Activated T-cell treated with anti-CD3 and anti-CD28 coated beads for 48 hours (primary cell): ENCODE measurements at regions not wholly inside any gene's neighbourhood (a gene's known extent, or its start where the extent isn't known, plus 50 kb on each side); places are given as distances from the start of the nearest gene placed in this dataset.

Source experiments
- DNase-seq: peaks from one replicate; pipeline ENCODE4 v3.0.0-alpha.2; 2020; ENCODE audit warnings: low read depth

GRCh38 chr9:116045083-116045482, 108.5 kb upstream of the PAPPA start:
- no peak for DNase-seq

DNA sequence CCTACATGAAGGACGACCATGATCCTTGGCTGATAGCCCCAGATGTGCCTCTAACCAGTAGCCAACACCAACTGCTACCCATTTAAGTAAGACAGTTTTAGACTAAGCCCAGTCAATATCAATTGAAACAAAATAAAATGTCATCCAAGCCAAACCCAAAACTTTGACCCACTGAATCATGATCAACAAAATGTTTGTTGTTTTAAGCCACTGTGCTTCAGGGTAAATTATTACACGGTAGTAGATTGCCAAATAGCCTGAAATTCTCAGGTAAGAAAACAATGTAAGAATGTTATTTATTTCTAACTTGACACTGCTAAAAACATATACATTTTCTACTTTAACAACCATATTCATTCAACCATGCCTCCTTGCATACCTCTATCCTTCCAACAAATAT, 105.5 kb upstream of the PAPPA start:
- no peak for DNase-seq

- no peak for DNase-seq
Measured at GRCh38 chr9:116049456-116049855, 104.1 kb upstream of the PAPPA start.

DNA sequence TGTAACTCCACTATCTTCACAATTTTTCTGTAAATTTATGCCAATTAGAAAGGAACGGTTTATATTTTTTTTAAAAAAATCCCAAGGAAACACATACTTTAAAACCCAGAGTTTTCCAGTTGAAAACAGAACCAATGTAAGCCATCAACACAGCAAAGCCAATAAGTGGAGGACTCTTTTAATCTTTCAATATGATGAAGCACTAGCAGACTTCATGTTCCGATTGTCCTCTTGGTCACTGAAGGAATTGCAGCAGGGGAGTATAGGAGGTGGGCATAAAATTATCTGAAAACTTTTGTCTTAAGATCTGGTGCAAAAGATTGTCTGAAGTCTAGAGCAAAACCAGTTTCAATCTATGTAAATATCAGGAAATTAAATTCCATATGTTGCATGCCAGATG, 102.1 kb upstream of the PAPPA start:
- DNase-seq: no peak

GRCh38 chr9:116055536-116055935, 98.1 kb upstream of the PAPPA start:
- DNase-seq: no peak

DNA sequence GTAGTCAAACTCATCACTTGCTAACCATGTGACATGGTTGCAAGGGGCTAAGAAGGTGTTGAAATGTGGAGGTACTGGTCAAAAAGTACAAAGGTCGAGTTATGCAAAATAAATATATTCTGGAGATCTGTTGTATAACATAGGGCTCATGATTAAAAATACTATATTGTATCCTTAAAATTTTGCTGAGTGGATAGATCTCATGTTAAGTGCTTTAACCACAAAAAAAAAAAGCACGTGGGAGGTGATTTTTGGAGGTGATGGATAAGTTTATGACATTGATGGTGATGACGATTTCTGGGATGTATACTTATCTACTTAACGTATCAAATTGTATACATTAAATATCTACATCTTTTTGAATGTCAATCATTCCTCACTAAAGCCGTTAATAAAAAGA, 96.2 kb upstream of the PAPPA start:
- DNase-seq: no peak

- no peak for DNase-seq
Measured at GRCh38 chr9:116058421-116058820, 95.2 kb upstream of the PAPPA start.

GRCh38 chr9:116059466-116059865, 94.1 kb upstream of the PAPPA start:
- DNase-seq: no peak

GRCh38 chr9:116060631-116061030, 93.0 kb upstream of the PAPPA start:
- DNase-seq: no peak

DNA sequence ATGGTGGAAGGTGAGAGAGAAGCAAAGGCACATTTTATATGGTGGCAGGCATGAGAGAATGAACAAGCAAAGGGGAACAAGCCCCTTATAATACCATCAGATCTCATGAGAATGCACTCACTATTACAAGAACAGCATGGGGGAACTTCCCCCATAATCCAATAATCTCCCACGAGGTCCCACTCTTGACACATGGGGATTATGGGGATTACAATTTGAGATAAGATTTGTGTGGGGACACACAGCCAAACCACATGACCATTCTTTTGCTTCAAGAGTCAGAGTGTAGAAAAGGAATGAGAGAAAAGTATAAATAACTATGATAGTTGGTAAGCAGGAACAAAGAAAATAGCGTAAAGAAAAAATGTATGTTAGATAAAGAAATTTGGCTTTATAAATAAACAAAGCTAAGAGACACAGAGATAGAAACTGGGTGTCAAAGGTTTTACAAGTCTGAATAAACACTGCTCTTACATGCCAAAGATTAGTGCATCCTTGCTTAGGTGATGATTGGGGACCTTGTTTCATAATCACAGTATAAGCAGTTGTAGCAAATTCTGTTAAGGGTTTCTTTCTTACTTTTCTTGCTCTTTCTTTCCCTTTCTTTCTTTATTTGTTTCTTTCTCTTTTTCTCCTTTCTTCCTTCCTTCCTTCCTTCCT, 91.9 kb upstream of the PAPPA start:
- DNase-seq: no peak

GRCh38 chr9:116062206-116062550, 91.4 kb upstream of the PAPPA start:
- DNase-seq: no peak

DNA sequence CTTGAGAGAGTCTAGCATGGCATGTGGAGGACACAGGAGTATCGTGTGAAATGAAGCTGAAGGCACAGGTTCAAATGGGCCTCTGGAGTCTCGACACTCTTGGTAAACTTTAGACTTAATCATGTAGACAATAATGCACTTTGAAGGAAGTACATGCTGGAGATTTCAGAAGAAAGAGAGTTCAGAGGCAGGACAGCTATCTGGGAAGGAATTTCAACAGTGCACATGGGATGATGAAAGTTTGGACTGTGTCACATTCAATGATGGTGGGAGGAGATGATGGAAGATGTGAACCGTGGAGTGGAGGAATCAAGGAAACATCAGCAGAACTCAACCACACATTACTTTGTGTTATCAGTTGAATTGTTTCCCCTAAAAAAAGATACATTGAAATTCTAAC, 88.6 kb upstream of the PAPPA start:
- DNase-seq: no peak

DNA sequence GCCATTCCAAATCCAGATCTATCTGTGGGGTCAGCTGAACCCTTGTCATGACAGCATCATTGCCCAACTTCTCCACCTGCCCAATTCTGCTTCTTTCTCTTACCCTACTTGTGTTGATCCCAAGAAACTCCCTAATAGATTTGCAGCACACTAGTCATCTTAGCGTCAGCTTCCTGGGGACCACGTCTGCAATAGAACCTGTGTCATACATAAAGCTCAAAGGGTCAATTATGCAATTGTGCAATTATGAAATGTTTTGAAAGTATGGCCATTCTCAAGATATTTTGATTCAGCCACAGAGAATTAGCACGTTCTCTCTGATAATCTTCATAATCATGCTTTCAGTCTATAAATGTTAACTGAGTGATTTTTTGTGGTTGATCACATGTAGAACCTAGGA, 87.4 kb upstream of the PAPPA start:
- no peak for DNase-seq

GRCh38 chr9:116067566-116067965, 86.0 kb upstream of the PAPPA start:
- no peak for DNase-seq

DNA sequence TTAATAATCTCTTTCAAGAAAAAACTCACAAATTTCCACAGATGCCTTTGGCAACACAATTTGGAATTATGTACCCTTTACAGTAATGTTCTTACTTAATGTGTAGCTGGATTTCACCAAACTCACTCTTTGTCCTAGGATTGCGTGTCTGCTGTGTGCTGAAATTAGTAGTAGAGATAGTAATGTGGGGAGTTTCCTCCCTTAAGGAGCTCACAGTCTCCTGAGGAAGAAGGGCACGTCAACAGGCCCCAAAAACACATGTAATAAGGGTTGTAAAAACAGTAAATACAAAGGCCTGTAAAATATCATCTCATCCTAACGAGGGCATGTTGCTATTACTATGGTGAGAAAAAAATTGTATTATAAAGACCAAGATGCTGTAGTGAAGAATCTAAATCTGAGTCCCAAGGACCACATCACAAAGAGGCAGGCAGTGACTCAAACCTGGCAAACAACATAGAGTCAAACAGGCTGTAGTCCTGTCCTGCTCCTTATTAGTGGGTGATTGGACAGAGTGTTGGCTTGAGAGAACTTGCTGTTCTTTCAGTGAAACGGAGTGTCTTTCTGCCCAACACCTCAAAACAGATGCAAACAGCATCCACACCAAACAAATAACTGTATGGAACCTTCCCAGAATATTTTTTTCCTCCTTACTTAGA, 83.2 kb upstream of the PAPPA start:
- no peak for DNase-seq

DNA sequence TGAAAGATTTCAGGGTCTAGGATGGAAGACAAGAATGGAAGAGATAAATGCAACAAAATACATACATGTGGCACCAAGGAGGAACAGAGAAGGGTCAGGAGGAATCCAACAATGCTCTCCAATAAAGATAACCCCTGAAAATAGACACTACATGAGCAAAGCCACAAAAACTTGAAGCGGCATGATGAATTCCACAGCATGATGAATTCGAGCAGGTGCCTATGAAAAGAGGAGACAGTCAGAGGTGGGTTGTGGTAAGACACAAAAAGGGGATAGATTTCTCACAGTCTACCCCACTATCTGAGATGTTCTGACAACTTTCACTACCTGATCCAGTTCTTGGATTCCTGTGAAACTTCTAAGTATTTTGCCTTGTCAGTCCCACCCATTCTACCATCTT, 81.5 kb upstream of the PAPPA start:
- no peak for DNase-seq

- no peak for DNase-seq
Measured at GRCh38 chr9:116073826-116074225, 79.8 kb upstream of the PAPPA start.

DNA sequence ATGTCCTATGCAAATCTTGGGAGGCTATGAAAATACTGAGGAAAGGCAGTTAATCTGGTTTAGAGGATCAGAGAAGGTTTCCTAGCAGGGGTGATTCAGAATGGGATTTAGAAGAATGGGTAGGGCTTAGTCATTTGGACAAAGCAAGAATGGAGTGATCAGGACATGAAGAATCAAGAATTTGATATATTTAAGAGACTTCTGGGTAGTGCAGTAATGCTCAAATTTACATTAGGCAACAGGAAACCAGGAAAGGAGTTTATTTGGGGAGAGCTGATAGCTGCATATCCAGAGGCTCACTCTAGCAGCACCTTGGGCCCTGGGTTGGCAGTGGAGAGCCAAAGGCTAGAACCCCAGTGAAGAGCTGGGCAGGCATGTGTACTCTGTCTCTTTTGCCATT, 78.9 kb upstream of the PAPPA start:
- no peak for DNase-seq

DNA sequence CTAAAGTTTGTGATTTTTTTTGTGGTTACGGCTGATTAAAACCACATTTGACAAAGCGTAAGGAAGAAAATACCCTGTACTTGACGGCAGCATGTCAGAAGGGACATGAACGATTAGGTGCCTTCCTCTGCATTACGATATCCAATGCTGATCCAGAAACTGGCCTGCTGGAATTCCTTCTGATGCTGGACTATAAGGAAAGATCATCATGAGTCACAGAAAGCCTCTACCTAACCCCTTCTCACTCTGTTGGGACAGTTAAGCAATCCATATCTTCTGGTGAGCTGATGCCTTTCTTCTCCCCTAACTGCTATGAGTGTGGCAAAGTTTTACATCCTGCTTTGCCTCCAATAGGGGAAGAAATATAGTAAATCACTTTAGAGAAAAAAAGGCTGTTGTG, 78.4 kb upstream of the PAPPA start:
- no peak for DNase-seq

DNA sequence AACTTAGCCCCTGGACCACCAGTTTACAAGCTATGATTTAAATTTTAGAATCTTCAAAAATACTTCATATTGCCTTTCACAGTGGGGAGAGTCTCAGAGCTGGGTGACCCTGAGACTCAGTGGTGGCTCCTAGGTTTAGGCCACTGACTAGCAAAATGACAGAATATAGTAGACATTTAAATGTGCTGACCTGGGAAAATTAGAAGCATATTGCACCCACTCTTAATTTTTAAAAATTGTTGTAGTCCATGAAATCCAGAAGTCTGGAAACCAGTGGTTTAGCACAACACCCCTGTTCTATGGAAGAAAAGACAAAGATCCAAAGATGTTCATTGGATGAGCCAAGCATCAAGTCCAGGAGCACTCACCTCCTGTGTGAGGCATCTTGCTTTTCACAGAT, 75.0 kb upstream of the PAPPA start:
- DNase-seq: no peak

DNA sequence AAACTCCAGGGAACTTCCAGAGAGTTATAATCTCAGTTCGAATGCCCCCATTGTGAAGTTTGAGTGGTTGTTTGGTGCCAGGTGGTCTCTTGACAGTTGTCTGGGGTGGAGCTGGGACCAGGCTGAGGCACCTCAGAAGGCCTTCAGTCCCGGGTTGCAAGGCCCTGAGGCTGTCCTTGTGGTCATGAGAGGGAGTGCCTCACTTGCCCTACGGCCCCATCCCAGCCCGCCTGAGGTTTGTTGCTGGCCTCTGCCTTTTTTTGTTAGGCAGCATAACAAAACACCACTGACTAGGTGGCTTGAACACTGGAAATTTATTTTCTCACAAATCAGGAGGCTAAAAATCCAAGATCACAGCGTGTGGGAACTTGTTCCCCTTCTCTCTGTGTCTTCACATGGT, 73.0 kb upstream of the PAPPA start:
- DNase-seq: no peak

DNA sequence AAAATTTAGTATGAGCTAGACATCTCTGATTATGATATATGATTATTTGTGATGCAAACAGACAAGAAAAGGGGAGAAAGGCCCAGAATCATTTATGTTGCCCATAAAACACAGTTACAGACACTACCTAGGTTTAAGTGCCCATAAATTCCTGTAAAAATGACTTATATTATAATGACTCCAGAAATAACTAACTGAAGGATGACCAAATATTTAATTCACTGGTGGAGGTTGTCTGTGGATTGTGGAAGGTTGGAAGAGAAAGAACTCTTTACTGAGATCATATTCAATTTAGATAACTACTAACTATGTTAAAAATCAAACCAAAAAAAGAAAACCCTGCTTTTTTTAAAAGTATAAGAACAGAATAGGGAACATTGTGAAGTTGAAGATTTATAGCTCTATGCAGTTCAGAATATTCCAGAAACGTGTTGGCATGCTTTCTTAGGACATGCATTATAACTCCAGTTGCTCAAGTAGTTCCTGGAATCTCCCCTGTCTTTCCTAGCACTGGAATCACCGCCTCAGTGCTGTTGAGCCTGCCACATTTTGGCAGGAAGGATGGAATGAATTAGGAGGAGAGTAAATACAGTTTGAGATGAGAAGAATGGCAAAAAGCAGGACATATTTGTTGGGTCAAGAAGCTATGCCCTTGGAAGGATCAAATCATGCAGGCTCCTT, 72.0 kb upstream of the PAPPA start:
- no peak for DNase-seq

DNA sequence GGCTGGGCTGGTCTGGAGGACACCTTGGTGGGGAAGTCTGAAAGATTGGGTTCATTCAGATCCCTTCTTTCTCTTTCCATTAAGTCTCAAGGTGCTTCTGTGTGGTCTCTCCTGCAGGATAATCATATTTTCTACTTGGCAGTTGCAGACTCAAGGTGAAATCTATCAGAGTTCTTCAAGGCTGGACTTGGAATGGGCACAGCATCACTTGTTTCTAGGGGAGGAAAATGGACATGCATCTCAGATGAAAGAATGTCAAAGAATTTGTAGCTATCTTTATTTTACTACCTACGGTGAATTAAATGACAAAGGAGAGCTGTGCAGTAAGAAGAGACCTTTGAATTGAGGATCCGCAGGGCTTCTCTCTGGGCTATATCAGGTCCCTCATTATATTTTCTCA, 69.8 kb upstream of the PAPPA start:
- no peak for DNase-seq

- DNase-seq: no peak
Measured at GRCh38 chr9:116084497-116084896, 69.1 kb upstream of the PAPPA start.
